ENCODE measurements at regions not wholly inside any gene's neighbourhood (a gene's known extent, or its start where the extent isn't known, plus 50 kb on each side); places are given as distances from the start of the nearest gene placed in this dataset.

DNA sequence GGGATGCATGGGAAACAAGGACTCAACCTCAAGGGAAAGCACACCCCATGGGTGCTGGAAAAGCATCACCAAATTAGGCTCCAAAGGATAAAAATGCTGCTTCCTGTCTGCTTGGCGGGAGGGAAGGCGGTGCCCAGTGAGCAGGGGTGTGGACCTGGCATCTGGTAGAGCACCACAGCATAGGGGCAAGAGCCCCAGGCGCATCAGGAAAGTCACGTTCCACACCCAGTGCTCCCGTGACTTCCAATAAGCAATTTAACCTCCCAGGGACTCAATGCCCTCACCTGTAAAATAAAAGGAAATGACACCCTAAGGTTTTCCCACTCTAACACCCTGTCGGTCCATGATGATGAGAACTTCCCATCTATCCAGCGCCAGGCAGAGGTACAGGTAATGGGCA lies 206.0 kb downstream of the SETD4 start:
- no peaks in the 10 kb centered on the region for H3K4me1 ChIP-seq (ENCODE audit: insufficient read depth, low read length, poor library complexity, severe bottlenecking)
- no peak overlapping the region for H2AFZ ChIP-seq (ENCODE audit: low read length)
- H3K27ac ChIP-seq (ENCODE audit: low read depth, low read length, poor library complexity, severe bottlenecking): no peak overlapping the region
- DNase-seq (ENCODE audit: low spot score): no peak
- ChIA-PET CTCF (ENCODE audit: unreplicated experiment) (no interaction called here), POLR2A (no interaction called here)
- H3K9me3 ChIP-seq (ENCODE audit: low read length): no peaks in the 10 kb centered on the region
- H3K4me3 ChIP-seq (ENCODE audit: low read depth, low read length, poor library complexity, severe bottlenecking): no peak overlapping the region
- intact Hi-C loops (cut with micrococcal nuclease; ENCODE audit: unreplicated experiment): no loop called here
- no peak overlapping the region for H3K4me2 ChIP-seq (ENCODE audit: low read length)
- H4K20me1 ChIP-seq (ENCODE audit: insufficient read depth, low read length): no peaks in the 10 kb centered on the region
- BruUV-seq (replicated peaks): no TSS peak
- H3K36me3 ChIP-seq (ENCODE audit: insufficient read depth, low read length): no peaks in the 10 kb centered on the region
- H3K9me2 ChIP-seq (ENCODE audit: insufficient read depth, low read length): no peaks in the 10 kb centered on the region
- TF ChIP-seq, protein P1, sequence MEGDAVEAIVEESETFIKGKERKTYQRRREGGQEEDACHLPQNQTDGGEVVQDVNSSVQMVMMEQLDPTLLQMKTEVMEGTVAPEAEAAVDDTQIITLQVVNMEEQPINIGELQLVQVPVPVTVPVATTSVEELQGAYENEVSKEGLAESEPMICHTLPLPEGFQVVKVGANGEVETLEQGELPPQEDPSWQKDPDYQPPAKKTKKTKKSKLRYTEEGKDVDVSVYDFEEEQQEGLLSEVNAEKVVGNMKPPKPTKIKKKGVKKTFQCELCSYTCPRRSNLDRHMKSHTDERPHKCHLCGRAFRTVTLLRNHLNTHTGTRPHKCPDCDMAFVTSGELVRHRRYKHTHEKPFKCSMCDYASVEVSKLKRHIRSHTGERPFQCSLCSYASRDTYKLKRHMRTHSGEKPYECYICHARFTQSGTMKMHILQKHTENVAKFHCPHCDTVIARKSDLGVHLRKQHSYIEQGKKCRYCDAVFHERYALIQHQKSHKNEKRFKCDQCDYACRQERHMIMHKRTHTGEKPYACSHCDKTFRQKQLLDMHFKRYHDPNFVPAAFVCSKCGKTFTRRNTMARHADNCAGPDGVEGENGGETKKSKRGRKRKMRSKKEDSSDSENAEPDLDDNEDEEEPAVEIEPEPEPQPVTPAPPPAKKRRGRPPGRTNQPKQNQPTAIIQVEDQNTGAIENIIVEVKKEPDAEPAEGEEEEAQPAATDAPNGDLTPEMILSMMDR (conservative IDR thresholded peaks at IDR 0.05; ENCODE audit: low read length): no peak
- no peak for TF ChIP-seq EZH2phosphoT487 (IDR thresholded peaks at IDR 0.05; ENCODE audit: borderline replicate concordance, low read depth, low read length)
- H3K79me2 ChIP-seq (ENCODE audit: insufficient read depth, low read depth, low read length): no peaks in the 10 kb centered on the region

DNA sequence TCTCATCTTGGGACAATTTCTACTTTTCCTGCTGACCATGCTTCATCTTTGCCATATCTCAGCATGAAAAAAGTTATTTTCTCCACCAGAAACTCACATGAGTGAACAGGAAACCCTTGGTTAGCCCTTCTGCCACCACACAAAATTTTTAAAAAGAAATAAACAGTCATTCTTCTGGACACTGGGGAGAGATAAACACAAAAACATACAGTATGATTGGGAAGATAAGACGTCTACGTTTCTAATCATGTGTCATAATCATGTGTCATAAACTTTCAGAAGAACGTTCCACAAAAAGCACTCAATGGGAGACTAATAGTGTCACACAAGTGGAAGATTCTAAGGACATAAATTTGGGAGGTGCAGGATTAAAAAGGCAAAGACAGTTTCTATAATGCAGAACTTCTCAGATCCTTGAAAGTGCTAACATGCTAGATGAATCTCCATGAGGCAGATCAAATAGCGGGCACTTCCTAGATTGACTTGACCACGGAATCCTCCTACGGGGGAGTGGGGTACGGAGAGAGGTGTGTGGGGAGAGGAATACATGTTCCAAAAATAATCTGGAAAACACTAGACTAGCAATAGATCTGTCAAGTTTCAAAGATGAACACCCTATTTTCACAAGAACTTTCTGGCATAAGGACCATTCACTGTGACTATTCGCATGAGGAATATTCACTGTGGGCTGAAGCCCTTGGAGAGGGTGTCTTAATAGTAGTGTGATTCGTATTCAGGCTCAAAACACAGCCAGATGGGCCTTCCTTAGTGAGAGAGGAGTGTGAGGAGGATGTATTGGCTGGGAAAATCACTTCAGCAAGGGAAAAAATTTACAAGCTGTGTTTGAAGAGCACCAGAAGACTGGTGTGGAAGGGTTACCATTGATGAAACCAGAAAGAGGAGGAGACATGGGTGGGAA lies 206.7 kb downstream of the SETD4 start:
- no peak for DNase-seq (ENCODE audit: low spot score)
- no peaks in the 10 kb centered on the region for H3K79me2 ChIP-seq (ENCODE audit: insufficient read depth, low read depth, low read length)
- H3K4me1 ChIP-seq (ENCODE audit: insufficient read depth, low read length, poor library complexity, severe bottlenecking): no peaks in the 10 kb centered on the region
- ChIA-PET CTCF (ENCODE audit: unreplicated experiment) (no interaction called here), POLR2A (no interaction called here)
- H3K9me2 ChIP-seq (ENCODE audit: insufficient read depth, low read length): no peaks in the 10 kb centered on the region
- TF ChIP-seq EZH2phosphoT487 (IDR thresholded peaks at IDR 0.05; ENCODE audit: borderline replicate concordance, low read depth, low read length): no peak
- TF ChIP-seq, protein P1 (conservative IDR thresholded peaks at IDR 0.05; ENCODE audit: low read length): no peak
- H3K36me3 ChIP-seq (ENCODE audit: insufficient read depth, low read length): no peaks in the 10 kb centered on the region
- intact Hi-C loops (cut with micrococcal nuclease; ENCODE audit: unreplicated experiment): no loop called here
- no peak overlapping the region for H2AFZ ChIP-seq (ENCODE audit: low read length)
- H3K27ac ChIP-seq (ENCODE audit: low read depth, low read length, poor library complexity, severe bottlenecking): no peak overlapping the region
- no peak overlapping the region for H3K4me2 ChIP-seq (ENCODE audit: low read length)
- H3K4me3 ChIP-seq (ENCODE audit: low read depth, low read length, poor library complexity, severe bottlenecking): no peak overlapping the region
- H3K9me3 ChIP-seq (ENCODE audit: low read length): no peaks in the 10 kb centered on the region
- no TSS peak for BruUV-seq (replicated peaks)
- H4K20me1 ChIP-seq (ENCODE audit: insufficient read depth, low read length): no peaks in the 10 kb centered on the region

DNA sequence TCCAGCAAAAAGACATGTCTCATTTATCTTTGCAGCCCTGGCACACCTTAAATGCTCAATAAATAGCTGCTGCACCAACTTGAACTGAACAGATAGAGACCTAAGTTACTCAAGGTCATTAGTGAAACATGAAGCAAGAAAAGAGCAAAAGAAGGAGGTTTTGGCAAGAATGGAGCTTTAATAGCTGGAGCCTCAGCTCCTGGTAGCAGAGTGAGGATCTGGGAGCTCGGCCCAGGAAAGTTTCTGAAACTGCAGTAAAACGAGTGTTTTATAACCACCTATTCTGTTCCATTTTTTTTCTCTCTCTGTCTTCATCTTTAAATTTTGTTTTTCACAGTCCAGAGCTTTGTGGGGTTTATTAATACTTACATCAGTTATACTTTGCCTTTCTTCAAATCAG lies 207.5 kb downstream of the SETD4 start:
- H3K4me3 ChIP-seq (ENCODE audit: low read depth, low read length, poor library complexity, severe bottlenecking): no peak overlapping the region
- no peak overlapping the region for H2AFZ ChIP-seq (ENCODE audit: low read length)
- BruUV-seq (replicated peaks): no TSS peak
- H3K79me2 ChIP-seq (ENCODE audit: insufficient read depth, low read depth, low read length): no peaks in the 10 kb centered on the region
- H3K9me2 ChIP-seq (ENCODE audit: insufficient read depth, low read length): no peaks in the 10 kb centered on the region
- no peaks in the 10 kb centered on the region for H3K36me3 ChIP-seq (ENCODE audit: insufficient read depth, low read length)
- no peak for DNase-seq (ENCODE audit: low spot score)
- H3K27ac ChIP-seq (ENCODE audit: low read depth, low read length, poor library complexity, severe bottlenecking): no peak overlapping the region
- intact Hi-C loops (cut with micrococcal nuclease; ENCODE audit: unreplicated experiment): no loop called here
- H3K9me3 ChIP-seq (ENCODE audit: low read length): no peaks in the 10 kb centered on the region
- TF ChIP-seq, protein P1 (conservative IDR thresholded peaks at IDR 0.05; ENCODE audit: low read length): no peak
- TF ChIP-seq EZH2phosphoT487 (IDR thresholded peaks at IDR 0.05; ENCODE audit: borderline replicate concordance, low read depth, low read length): no peak
- CTCF ChIA-PET (ENCODE audit: unreplicated experiment): no interaction called here
- no peak overlapping the region for H3K4me2 ChIP-seq (ENCODE audit: low read length)
- POLR2A ChIA-PET: no interaction called here
- no peaks in the 10 kb centered on the region for H3K4me1 ChIP-seq (ENCODE audit: insufficient read depth, low read length, poor library complexity, severe bottlenecking)
- H4K20me1 ChIP-seq (ENCODE audit: insufficient read depth, low read length): no peaks in the 10 kb centered on the region

All from OCI-LY7 (cell line).